HG02623 (cell line): ENCODE measurements at regions not wholly inside any gene's neighbourhood (a gene's known extent, or its start where the extent isn't known, plus 50 kb on each side); places are given as distances from the start of the nearest gene placed in this dataset.

ENCODE experiments used
- ATAC-seq: cut with Tn5 transposase; IDR thresholded peaks from one replicate; pipeline ENCODE4 v1.9.1; 2021; ENCODE audit warnings: moderate library complexity; ENCODE audit not compliant: unreplicated experiment

DNA sequence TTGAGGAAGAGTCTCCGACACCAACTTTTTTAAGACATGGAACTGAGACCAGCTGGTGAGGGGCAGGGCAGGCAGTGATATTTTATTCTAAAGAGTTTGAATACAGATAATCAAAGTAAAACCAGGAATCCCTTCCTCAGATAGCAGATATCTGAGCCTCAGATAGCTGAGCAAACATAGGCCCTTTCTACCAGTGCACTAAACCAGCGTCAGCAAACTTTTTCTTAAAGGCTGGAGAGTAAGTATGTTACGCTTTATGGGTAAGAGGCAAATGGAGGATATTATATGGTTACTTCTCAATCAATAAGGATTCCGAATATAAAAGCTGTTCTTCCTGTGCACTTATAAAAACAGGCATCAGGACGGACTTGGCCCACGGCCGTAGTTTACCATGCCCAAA, 73.9 kb downstream of the WNT5A start:
- ATAC-seq = no peak

DNA sequence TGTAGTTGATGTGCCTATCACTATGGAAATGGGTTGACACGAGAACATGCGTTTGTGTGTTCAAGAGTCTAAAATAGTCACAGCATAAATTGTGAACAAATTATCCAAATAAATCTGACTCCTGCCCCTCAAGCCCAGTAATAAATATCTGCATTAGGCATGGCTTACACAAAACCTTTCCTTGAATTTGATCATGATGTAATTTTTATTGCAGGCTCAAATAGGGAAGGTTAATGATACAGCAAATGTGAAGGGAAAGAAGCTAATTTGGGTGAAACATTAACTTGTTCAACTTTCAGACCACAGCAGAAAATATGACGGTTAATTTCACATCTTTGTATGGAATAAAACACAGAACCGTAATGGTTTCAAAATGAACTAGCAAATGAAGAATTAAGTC, 74.6 kb downstream of the WNT5A start:
- ATAC-seq = no peak

DNA sequence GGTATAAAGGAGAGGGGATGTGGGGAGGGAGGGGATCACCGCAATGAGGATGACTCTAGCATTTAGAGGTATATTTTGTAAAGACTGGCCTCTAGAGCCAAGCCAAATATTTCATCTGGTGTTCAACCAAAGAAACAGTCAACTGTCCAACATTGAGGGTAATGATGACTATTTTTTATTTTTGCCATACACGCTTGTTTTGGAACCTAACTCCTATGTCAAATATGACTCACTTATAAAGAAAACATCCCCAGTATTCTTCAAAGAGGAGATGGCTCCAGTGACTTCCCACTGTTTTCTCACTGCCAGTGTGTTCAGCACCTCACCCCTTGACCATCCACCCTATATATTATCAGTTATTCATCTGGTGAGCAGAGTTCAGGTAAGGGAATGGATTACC, 77.3 kb downstream of the WNT5A start:
- no peak for ATAC-seq

DNA sequence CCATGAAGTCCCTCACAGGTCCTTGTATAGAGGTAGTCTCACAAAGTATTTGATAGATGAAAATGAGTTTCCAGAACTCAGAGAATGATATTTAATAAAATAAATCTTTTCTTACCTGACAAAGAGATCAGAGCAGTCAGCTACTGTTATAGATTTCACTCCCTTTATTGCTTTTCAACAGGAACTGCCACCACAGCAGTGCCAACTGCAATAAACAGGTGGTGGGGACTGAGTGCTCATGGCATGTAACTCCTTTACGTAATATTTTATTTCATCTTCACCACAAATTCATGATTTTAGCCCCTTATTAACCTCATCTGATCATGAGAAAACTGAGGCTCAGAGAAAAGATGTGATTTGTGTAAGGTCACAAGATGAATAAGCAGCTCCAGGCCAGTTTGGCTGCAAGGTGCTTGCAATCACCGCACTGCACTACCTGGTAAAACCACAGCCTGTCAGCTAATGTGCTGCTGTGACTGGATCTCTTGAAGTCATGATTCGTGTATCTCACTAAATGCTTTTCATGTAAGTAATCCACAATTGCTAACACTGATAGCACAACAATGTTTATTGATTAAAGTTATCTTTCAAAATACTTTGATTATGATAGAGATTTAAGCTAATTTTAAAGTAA, 78.8 kb downstream of the WNT5A start:
- ATAC-seq = no peak

DNA sequence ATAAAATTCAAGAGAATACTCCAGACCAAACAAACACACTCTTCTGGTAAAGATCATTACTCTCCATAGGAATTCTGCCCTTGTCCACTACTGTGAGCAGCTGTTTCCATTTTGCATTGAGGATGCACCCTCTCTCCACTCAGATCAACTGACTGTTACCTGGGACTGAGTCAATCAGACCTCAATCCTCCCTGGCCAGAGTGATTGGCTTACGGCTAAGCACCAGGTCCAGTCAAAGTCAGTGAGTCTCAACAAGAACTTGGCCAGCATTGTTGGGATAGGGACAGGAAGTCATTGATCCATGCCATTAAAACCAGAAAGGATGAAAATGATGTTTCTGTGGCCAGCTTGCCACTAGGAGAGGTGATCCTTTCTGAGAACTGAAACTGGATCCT, 79.7 kb downstream of the WNT5A start:
- no peak for ATAC-seq

DNA sequence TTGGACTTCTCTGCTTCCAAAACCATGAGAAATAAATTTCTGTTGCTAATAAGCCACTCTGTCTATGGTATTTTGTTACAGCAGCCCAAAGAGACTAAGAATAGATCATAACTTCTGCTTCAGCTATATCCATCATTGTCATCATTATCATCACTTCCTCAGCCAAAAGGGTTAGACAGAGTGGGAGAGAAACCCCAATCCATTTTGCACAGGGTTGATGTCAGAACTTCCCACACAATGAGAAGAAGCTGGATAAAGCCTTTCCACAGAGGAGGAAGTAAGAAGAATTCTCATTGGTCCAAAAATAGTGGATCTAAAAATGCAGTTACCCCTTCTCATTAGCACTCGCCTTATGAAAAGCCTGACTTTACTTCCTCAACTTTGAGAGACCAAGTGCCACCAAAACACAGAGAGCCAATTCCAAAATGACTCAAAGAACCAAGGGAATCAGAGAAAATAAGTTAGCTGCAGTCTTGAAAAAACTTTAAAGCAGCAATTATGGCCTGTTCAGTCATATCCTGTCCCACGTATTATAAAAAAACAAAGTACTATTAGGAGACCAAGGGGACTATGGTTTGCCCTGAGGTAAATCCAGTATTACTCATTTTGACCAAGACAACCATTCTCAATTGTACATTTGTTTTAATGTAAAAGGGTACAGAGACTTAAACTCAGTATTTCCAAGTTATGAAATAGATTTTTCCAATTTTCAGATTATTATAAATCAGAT, 80.2 kb downstream of the WNT5A start:
- ATAC-seq = no peak

DNA sequence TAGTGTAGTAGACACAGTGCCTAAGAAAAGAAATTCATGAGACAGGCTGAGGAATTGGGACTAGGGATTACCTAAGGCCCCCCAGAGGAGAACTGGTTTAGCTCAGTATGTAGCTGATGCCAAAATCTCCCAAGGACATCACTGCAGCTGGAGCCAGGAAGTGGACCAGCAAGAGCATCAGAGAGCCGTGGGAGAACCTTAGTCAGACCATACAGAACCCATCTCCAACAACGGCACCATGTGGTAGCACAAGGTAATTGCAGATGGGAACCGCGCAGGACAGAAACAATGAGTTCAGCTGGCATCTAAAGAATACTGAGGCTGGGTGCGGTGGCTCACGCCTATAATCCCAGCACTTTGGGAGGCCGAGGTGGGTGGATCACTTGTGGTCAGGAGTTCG, 81.7 kb downstream of the WNT5A start:
- ATAC-seq = no peak

DNA sequence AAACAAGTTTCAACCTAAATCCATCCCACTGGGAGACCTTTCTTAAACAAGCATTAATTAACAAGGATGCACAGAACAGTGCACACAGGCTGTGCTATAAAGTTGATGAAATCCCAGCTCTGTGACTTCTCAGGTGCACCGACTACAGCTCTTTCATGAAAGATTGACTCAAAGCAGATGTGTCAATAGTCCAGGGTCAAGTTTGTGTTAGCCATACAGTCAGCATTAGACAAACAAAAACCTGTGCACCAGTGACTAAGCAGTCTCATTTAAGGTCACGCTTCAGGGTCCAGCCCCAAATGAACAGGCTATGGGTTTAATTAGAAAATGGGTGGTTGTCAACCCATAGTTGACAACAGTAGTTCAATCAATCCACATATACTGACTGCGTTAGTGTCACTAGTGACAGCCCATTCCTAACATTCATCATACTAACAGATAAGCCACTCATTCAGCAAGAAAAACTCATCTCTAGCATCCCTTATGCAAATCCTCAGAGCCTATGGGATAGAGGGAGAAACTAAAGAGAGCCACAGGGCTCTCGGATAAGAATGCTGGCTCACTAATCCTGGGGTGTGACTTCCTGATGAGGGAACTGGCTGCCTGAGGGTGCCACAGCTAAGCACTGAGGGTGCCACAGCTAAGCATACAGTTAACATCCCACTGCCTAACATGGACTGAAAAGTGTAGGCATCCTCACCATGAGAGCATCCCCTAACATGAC, 84.1 kb downstream of the WNT5A start:
- no peak for ATAC-seq

DNA sequence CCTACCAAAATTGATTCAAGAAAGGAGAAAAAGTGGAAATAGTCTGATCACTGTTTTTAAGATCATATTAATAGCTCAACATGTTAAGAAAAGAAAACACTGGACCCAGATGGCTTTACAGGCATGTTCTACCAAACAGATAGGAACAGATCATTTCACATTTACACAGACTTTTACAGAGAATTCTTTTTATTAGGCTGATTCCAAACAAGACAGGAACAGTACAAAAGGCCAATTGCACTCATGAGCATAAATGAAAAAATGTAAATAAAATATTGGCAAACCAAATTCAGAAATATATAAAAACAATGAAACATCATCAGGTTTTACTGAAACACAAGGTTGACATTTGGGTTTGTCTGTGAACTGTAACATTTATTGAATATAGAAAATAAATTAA, 106.5 kb downstream of the WNT5A start:
- no peak for ATAC-seq

DNA sequence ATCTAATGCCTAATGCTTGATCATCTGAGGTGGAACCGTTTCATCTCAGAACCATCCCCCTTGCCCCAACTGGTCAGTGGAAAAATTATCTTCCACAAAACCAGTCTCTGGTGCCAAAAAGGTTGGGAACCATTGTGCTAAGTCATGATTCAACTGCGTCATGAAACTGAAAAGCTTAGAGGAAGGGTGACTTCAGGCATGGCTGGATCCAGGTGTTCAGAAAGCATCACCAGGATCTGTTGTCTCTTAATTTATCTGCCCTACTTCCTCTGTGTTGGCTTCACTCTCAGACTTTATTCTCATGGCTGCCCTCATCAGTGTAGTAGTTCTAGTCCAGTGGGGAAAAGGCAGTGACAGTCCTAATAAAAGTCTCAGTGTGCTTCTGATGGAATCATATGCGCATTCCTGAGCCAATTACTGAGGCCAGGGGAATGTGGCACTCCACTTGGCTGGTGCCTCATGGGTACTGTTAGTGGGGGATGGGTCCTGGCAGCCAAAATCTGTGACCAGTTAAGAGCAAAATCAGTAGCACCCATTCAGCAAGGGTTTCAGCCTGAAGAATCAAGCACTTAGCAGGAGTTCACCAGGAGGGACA, 110.3 kb downstream of the WNT5A start:
- no peak for ATAC-seq

DNA sequence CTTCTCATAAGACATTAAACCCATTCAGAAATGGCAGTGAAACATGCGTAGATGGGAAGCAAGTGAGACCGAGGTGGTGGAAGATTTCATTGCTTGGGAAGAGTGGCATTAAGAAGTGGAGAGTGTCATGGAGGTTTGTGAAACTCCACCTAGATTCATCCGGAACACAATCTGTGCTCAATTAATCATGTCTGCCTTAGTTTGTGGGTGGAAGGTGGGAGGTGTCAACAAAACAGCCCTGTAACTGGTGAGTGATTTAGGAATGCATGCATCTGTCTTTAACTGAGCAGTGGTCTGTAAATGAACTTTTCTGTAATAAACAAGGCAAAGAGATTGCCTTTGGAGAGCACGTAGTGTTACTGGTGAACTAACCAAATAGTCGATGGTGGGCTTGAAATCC, 113.7 kb downstream of the WNT5A start:
- no peak for ATAC-seq

DNA sequence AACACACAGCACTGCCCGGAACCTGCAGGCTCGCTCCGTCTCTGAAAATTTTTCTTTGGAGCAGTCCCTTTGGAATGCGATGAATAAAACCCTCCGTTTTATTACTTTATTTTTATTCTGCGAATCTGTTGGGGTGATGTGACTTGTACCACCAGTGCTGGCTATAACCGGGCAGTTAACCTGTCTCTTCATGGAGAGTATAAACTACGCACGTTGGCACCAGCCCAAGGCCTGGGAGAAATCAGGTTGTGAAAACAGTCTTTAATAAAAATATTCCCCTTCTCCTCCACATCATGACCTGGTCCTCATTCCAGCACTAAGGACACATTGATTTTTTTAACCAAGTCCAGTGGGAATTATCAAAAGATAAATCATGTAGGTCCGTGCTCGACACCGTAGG, 116.8 kb downstream of the WNT5A start:
- ATAC-seq = no peak

DNA sequence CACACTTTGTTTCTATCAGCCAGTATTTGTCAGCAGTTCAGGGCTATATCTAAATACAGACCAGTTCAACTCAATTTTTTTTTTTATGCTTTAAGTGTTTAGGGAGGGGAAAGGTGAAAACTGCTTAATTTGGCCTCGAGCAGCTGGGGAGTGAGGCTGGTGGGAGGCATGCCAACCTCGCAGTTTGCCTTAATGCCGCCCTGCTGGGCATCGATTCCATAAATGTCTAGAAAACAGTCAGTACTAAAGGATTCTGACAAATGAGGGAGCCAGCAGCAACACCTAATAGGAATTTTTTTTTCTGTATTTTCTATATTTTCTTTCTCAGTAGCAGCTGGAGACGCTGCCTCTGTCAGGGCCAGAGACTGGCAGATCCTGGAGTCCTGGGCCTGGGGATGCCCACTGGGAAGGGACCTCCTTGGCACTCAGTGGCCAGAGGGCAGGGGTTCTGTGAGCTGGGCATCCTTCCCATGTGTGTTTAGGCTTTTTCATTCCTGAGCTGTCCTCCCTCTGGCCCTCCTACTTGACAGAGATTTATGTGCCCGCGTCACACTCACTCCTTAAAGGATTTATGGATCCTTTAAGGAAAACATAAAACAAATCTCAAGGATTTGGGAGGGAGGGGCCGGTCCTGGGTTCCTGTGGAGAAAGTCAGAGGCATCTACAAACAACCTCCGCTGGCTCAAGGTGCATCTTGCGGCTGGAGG, 117.8 kb downstream of the WNT5A start:
- ATAC-seq = no peak

DNA sequence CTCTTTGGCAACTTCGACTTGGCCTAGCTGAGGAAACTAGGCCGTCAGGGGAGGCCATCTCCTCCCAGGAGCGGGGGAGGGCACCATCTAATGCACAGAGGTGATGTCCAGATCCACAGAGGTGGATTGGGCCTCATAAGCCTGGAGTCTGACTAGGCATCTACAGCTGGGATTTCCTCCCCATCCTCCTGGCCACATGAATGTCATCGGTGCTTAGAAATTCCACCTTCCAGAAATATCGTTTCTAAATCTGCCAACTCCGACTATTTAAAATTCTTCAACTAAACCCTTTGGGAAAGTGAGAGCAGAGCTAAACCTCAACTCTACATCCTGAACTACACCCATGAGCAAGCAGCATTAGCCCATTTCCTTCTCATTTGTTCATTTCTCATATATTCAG, 118.7 kb downstream of the WNT5A start:
- no peak for ATAC-seq

DNA sequence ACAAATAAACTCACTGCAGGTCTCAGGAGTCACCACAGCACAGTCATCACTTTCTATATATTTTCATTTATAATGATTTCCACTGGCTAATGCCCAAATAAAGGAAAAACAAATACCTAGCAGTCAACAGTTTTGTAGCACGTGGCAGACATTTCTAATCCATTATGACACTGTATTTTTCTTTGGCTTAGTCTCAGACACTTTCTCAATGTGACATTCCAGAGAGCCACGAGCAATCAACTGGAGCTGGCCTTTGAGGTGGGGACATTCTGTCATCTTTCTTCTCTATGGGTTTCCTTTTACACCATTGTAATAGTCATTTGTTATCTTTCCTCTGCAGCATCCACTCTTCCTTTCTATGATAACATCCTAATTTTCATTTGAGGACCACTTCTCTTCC, 119.7 kb downstream of the WNT5A start:
- ATAC-seq = no peak

DNA sequence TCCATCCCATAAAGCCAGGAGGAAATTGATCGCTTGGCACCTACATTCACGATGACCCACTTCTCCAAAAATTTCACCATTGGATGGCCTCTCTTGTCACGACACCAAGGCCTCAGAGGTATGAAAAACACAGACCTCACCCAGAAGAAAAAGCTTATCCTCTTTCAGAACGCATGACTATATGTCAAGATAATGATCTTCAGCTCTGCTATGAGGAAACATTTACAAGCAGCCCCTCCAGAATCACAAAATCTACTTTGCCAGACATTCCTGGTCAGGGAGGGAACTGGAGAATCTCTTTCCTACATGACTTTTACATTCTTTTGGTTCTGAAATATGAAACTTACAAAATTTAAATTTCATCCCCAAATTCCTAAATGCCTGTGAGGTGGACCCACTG, 122.7 kb downstream of the WNT5A start:
- no peak for ATAC-seq

DNA sequence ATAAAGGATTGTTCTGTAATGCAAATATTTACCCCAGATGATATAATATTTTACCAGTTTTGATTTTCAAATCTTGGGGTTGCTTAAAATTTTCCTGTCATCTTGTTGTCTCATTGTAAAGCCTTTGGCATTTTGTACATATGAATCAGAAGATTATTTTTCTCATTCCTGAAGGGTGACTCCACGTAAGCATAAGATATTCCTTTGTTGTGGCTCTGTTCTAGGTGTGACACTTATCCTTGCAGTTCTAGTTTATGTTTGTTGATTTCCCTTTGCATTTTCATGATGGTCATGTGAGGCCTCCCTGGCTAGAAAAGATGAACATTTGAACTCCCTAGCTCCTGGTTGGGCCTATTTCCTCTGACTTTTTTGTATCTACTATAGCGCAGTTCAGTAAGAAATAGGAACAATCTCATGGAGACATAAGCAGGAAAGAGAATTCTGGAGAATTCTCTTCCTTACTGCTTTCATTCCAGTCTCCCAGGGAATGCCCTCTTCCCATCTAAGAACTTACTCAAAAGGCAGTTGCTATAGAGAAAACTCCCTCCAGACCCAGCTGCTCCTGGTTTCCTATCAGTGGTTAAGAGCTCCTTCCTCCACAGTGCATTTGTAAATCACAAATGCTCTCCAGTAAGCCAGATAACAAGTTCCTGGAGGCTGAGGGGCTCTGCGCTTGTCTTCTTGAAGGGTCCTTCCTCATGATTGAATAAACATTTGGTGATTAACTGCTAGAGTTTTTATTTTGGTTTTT, 124.7 kb downstream of the WNT5A start:
- no peak for ATAC-seq

DNA sequence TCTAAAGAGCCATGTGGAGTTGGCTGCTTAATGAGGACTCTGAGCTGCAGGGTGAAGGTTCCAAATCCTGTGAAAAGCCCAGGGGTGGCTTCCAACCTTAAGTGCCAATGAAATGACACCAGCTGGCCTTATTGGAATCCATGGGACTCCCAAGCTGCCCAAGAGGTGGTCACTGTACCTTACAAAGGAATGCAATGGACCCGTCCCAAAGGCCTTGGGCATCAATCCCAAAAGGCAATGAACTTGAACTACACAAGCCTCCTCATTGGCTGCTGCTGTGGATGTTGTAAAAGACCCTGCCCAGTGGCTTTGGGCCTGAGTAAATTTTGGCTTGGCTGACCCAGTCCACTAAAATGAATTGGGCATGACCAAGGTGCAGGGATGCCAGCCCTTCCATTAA, 129.3 kb downstream of the WNT5A start:
- no peak for ATAC-seq

DNA sequence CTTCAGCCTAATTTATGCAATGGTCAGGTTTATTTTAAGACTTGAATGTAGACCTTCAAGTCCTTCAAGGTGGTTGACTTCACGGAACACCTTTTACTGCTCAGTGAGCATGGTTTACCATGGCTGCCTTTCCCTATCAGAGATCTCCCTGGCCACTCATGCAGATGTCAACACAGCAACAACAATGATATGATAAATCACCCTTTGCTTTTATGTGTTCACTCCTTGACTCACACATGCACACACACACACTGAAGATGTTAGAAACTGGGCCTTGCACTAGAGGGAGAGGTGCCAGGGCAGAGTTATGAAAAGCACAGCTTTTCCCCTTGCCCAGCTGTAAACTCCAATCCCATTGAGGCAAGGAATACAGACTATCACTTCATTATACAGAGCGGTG, 134.4 kb downstream of the WNT5A start:
- no peak for ATAC-seq

DNA sequence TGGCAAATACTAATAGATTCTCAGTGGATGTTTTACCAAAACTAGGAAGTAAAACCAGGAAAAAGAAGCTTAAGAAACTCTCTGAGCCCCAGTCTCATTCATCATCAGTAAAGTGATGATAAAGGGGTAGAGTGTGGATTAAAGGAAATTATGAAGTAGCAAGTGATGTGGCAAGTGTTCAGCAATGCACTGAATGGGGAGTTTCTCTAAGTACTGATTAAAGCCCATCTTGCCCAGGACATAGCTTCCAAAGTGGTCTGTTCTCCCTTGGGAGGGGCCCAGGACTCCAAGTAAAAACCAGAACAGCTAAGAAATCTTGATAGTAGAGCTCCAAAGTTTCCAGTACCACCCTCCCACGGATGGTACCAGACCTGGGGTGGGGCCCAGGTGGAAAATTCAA, 137.3 kb downstream of the WNT5A start:
- ATAC-seq = no peak
